T follicular helper cell (primary cell): ENCODE measurements at regions not wholly inside any gene's neighbourhood (a gene's known extent, or its start where the extent isn't known, plus 50 kb on each side); places are given as distances from the start of the nearest gene placed in this dataset.

Experiments used
- DNase-seq: peaks from one replicate; pipeline ENCODE4 v3.0.0-alpha.2; 2020; ENCODE audit warnings: low read depth

DNA sequence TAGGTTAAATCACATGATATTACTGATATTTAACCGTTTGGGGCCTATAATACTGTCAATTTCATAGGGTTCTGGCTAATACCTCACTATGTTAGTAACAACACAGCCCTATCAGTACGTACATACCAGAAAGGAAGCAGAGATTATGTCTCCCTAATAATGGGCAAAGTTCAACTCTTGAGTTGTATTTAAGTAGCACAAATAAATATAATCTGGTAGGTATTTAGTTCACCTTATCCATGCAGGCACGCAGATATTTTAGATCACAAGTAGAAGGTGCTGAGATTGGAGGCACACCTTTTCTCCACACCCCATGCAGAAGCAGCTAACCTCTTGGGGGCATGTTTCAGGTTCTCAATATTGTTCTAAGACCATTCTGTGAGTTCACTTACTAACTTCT is 118.9 kb downstream of the IRS1 start:
- DNase-seq, result no peak

DNA sequence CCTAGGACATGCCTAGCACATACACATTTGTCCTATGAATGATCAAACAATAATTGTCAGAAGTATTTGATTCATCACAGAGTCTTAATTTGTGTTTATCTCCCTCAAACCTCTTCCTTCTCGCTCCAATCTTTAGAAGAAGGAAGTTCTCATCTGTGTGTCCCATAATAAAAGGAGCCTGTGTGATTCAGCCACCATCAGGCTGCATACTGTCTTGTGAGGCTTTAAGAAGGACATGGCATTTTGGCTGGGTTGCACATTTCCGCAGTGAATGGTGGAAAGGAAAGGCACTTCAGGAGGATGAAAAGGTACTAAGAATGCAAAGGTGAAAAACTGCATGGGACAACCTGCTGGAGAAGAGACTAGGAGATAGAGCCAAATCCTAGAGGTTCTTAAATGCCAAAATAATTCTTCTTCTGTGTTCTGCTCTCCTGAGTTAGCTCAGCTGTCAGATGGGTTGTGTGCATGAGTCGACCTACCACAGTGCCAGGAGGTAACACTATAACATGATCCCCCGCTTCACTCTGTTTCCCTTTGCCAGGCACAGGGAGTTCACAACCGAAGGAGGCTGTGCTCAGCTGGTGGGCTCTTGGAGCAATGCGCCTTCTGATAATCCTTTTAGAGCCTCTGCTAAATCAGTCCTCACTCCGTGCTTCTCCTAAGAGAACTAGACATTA is 120.1 kb downstream of the IRS1 start:
- DNase-seq, result no peak

- DNase-seq, result no peak
Observed at GRCh38 chr2:226678422-226678821, 121.2 kb downstream of the IRS1 start.

GRCh38 chr2:226677080-226677479 is 122.5 kb downstream of the IRS1 start:
- no peak for DNase-seq

- no peak for DNase-seq
Observed at GRCh38 chr2:226676618-226677017, 123.0 kb downstream of the IRS1 start.

GRCh38 chr2:226674123-226674522 is 125.5 kb downstream of the IRS1 start:
- no peak for DNase-seq

GRCh38 chr2:226673314-226673723 is 126.3 kb downstream of the IRS1 start:
- no peak for DNase-seq

DNA sequence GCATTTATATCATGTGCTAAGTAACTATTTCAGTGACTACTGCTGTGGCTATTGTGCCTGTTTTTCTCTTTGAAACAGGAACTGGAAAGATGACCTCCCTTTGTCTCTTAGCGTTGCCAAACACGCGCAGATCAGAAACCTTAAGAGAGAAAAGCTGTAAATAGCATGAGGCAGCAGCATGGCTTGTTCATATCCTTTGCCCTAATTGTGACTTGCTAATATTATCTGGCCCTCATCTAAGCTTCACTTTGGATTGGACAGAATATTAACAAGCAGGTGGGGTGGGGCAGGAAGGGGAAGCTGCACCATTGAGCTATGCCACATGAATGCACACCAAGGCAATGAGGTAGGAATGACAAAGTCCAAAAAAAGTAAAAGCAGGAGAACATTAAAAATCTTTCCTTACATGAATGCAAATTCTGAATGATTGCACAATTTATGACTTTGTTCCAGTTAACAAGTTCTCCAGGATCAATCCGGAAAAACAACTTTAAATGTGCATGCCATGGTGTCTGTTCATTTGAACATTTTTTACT is 128.4 kb downstream of the IRS1 start:
- no peak for DNase-seq

DNA sequence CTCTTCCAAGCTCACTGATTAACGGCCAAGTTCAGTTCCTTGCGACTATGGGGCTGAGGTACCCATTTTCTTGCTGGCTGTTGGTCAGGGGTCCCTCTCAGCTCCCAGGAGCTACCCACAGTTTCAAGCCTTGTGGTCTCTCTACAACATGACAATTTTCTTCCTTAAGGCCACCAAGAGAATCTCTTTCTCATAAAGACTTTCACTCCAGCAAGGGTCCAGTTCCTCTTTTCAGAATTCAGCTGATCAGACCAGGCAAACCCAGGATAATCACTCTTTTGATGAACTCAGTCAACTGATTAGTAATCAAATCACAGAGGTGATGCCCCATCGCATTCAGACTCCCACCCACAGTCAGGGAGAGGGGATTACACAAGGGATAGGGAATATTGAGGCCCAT is 129.7 kb downstream of the IRS1 start:
- no peak for DNase-seq

GRCh38 chr2:226669249-226669648 is 130.4 kb downstream of the IRS1 start:
- no peak for DNase-seq

DNA sequence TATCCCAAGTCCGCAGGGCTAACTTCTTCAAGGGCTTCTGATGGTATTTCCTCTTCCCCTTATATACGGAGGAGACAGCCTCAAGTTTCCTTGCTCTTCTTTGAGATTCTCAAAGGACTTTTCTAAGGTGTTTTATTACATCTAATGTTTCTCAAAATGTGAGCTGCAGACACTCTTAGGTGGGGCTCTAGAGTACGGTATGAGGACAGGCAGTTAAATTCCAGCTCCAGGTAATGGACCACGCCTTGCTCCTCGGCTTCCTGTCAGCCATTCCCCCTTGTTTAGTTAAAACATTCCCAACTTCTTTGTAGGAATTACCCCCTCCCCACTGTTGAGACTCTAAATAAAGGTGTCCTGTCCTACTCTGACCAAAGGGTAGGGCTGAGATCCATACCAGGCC is 131.9 kb downstream of the IRS1 start:
- DNase-seq, result no peak

GRCh38 chr2:226665306-226665831 is 134.3 kb downstream of the IRS1 start:
- DNase-seq, result no peak

GRCh38 chr2:226664661-226665060 is 135.0 kb downstream of the IRS1 start:
- no peak for DNase-seq

DNA sequence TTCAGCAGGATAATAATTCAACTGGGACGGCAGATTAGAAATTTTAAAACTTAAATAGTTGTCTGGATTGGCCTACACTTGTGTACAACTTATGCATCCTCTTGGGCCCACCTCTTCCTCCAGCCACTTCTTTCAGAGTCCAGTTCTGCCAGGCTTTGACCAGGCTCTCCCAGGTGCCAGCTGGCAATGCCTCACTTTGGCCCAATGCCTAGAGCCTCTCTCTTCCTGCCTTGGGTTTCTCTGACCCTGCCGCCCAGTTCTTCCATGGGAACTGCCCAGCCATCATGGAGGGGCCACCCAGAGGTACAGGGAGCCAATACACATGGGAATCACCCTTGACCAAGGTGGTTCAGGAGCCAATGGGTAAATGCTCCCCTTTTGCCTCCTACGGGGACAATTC is 135.5 kb downstream of the IRS1 start:
- no peak for DNase-seq

GRCh38 chr2:226661789-226662545 is 137.7 kb downstream of the IRS1 start:
- no peak for DNase-seq

DNA sequence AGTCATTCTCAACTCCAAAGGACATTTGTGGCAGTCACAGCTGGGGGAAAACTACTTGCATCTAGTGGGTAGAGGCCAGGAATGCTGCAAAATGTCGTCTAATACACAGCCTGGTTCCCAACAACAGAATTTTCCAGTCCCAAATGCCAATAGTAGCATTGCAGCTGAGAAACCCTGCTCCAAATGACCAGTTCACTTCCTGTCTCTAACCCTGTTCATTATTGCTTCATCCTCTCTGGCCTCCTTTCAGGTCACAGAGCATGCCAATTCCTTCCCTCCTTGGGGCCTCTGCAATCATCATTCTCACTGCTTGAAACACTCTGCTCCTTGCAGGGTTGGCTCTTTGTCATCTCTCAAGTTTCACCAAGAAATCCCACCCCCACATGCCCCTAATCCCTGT is 139.1 kb downstream of the IRS1 start:
- no peak for DNase-seq

DNA sequence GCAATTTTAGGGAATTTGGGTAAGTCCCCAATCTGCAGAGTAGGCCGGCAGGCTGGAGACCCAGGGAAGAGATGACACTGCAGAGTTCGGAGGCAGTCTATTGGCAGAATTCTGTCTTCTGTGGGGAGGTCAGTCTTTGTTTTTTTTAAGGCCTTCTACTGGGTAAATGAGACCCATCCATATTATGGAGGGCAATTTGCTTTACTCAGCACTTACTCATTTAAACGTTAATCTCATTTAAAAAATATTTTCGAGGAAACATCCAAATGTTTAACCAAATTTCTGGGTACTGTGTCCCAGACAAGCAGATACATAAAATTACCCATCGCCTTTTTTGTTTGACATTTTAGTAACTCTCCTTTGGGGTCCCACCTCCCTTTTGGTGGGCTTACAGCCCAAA is 139.5 kb downstream of the IRS1 start:
- no peak for DNase-seq

- DNase-seq, result no peak
Observed at GRCh38 chr2:226659410-226659809, 140.2 kb downstream of the IRS1 start.

DNA sequence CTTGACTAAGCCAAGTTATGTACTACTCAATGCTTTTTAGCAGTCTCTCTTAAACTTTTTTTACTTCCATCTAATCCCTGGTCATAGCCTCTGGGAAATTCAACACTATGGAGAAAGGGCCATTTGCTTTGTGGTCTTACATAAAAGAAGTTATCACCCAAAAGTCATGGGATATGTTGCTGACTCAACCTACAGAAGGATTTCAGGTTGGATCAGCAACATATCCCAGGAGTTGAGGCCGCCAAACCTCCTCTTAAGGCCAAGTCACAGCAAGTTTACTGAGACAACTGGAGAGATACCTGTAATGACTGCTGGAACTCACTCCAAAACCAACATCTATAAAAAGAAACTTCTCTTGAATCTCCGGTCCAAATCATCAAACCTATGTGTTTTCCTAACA is 141.1 kb downstream of the IRS1 start:
- DNase-seq, result no peak

GRCh38 chr2:226657340-226658053 is 142.1 kb downstream of the IRS1 start:
- DNase-seq, result no peak

GRCh38 chr2:226656367-226656766 is 143.3 kb downstream of the IRS1 start:
- no peak for DNase-seq

DNA sequence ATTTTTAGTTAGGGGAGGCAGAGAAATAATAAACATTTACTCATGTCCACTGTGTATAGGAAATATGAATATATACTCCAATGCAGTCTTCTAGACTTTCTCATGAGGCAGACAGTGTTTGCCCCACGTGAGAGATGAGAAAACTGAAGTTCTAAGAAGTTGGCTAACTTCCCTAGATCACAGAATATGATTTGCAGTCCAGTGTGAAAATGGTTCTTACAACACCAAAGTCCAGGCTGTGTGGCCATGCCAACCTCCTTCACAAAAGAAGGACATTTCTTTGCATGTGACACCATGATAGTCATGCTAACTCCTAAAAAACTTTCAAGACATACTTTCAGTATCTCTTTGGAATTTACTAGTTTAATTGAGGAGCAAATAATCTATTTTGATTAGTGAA is 143.7 kb downstream of the IRS1 start:
- no peak for DNase-seq
